WTC11 (cell line): ENCODE measurements at regions not wholly inside any gene's neighbourhood (a gene's known extent, or its start where the extent isn't known, plus 50 kb on each side); places are given as distances from the start of the nearest gene placed in this dataset.
"Not testable (repeated sequence)": the region's sequence is repeated elsewhere in the genome, so short reads cannot be mapped to it uniquely, and the experiment has no call there.

Experiments
- ATAC-seq: fragments of 200-7000 bp; cut with Tn5 transposase; 2 replicates; pipeline ENCODE4 v1.10.0; 2021; ENCODE audit warnings: mild to moderate bottlenecking, moderate library complexity
- CTCF ChIA-PET: fragments of 300-600 bp; sonication (Branson Sonifier 250); formaldehyde crosslinking; loops from one replicate; lab custom pipeline; 2021; ENCODE audit warnings: antibody characterized with exemption; lab: Charles Lee
- POLR2A ChIA-PET: fragments of 350-600 bp; sonication (Branson Sonifier 250); formaldehyde crosslinking; loops from one replicate; lab custom pipeline; 2021; ENCODE audit warnings: antibody characterized with exemption; lab: Charles Lee
- DNase-seq: peaks from one replicate; pipeline ENCODE4 v3.0.0; 2021; ENCODE audit warnings: low spot score
- H3K27ac Mint-ChIP-seq: 2 replicates; pipeline ENCODE4 v1.8.0; 2021; ENCODE audit warnings: mixed read lengths
- H3K27me3 Mint-ChIP-seq: 2 replicates; pipeline ENCODE4 v1.8.0; 2021; ENCODE audit warnings: low read depth, mild to moderate bottlenecking, moderate library complexity, mixed read lengths
- H3K36me3 Mint-ChIP-seq: 2 replicates; pipeline ENCODE4 v1.8.0; 2021; ENCODE audit warnings: mixed read lengths
- H3K4me1 Mint-ChIP-seq: 2 replicates; pipeline ENCODE4 v1.8.0; 2022; ENCODE audit warnings: mixed read lengths
- H3K4me3 Mint-ChIP-seq: 2 replicates; pipeline ENCODE4 v1.8.0; 2021; ENCODE audit warnings: mild to moderate bottlenecking, moderate library complexity, mixed read lengths
- H3K9me3 Mint-ChIP-seq: 2 replicates; pipeline ENCODE4 v1.8.0; 2021; ENCODE audit warnings: mixed read lengths
- CBFB ChIP-seq: sonication (generic); formaldehyde crosslinking; IDR thresholded peaks from 2 replicates; pipeline ENCODE4 v1.8.1; 2022; ENCODE audit warnings: mild to moderate bottlenecking, low read depth, missing genetic modification reagents
- GABPB1 ChIP-seq: sonication (generic); formaldehyde crosslinking; IDR thresholded peaks from 2 replicates; pipeline ENCODE4 v1.8.1; 2023; ENCODE audit warnings: mild to moderate bottlenecking, missing genetic modification reagents
- GTF2I ChIP-seq: fragments of 250-450 bp; sonication (Bioruptor Pico); conservative IDR thresholded peaks from 2 replicates; pipeline ENCODE4 v1.4.0; 2021; ENCODE audit warnings: mild to moderate bottlenecking
- NFYB ChIP-seq: sonication (generic); formaldehyde crosslinking; conservative IDR thresholded peaks from 2 replicates; pipeline ENCODE4 v1.8.0; 2022; ENCODE audit warnings: low read depth, missing genetic modification reagents
- ZNF219 ChIP-seq: sonication (generic); formaldehyde crosslinking; IDR thresholded peaks from 2 replicates; pipeline ENCODE4 v1.8.0; 2023; ENCODE audit warnings: missing genetic modification reagents, mild to moderate bottlenecking, borderline replicate concordance
- ZNF263 ChIP-seq: sonication (generic); formaldehyde crosslinking; IDR thresholded peaks from 2 replicates; pipeline ENCODE4 v1.8.1; 2022; ENCODE audit warnings: low read depth, mild to moderate bottlenecking, moderate library complexity, missing genetic modification reagents
- ZNF423 ChIP-seq: fragments of 250-450 bp; sonication (Bioruptor Pico); IDR thresholded peaks from 2 replicates; pipeline ENCODE4 v2.1.2; 2022; ENCODE audit warnings: mild to moderate bottlenecking, moderate library complexity
- TF ChIP-seq, protein P1 (sequence below): sonication (generic); formaldehyde crosslinking; IDR thresholded peaks from 2 replicates; pipeline ENCODE4 v1.8.1; 2023; ENCODE audit warnings: mild to moderate bottlenecking, missing genetic modification reagents
- TF ChIP-seq, protein P2 (sequence below): fragments of 250-450 bp; sonication (Bioruptor Pico); IDR thresholded peaks from 2 replicates; pipeline ENCODE4 v1.9.0; 2021; ENCODE audit warnings: mild to moderate bottlenecking, borderline replicate concordance
- TF ChIP-seq, protein P3 (sequence below): fragments of 250-450 bp; sonication (Bioruptor Pico); IDR thresholded peaks from 2 replicates; pipeline ENCODE4 v1.9.0; 2021; ENCODE audit warnings: mild to moderate bottlenecking

DNA sequence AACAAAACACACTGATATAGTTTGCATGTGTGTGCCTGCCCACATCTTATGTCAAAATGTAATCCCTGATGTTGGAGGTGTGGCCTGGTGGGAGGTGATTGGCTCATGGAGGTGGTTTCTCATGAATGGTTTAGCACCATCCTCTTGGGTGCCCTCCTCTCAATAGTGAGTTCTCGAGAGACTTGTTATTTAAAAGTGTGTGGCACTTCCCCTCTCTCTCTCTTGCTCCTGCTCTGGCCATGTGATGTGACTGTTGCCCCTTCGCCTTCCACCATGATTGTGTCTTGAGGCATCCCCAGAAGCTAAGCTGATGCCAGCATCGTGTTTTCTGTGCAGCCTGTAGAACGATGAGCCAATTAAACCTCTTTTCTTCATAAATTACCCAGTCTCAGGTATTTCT, 454.1 kb upstream of the DCN start:
- POLR2A ChIA-PET = no interaction called here
- Mint-ChIP-seq H3K9me3 (peaks cover 24% of the 10 kb centered on the region), H3K4me1 (0 out of 2 replicates have a peak, but pooled peaks cover 3% of the 10 kb centered on the region), H3K4me3 (no peak overlapping the region), H3K36me3 (peaks cover 4% of the 10 kb centered on the region; the same call in 1 of the 2 replicates), H3K27me3 (no peaks in the 10 kb centered on the region; the same call in 1 of the 2 replicates), H3K27ac (no peak overlapping the region)
- DNase-seq = no peak
- TF ChIP-seq NFYB (CRISPR knock-in tag) (no peak), GABPB1 (CRISPR knock-in tag) (no peak), ZNF219 (no peak)
- TF ChIP-seq, protein P1, sequence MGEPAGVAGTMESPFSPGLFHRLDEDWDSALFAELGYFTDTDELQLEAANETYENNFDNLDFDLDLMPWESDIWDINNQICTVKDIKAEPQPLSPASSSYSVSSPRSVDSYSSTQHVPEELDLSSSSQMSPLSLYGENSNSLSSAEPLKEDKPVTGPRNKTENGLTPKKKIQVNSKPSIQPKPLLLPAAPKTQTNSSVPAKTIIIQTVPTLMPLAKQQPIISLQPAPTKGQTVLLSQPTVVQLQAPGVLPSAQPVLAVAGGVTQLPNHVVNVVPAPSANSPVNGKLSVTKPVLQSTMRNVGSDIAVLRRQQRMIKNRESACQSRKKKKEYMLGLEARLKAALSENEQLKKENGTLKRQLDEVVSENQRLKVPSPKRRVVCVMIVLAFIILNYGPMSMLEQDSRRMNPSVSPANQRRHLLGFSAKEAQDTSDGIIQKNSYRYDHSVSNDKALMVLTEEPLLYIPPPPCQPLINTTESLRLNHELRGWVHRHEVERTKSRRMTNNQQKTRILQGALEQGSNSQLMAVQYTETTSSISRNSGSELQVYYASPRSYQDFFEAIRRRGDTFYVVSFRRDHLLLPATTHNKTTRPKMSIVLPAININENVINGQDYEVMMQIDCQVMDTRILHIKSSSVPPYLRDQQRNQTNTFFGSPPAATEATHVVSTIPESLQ = no peak
- ATAC-seq = no peak
- CTCF ChIA-PET = no interaction called here

DNA sequence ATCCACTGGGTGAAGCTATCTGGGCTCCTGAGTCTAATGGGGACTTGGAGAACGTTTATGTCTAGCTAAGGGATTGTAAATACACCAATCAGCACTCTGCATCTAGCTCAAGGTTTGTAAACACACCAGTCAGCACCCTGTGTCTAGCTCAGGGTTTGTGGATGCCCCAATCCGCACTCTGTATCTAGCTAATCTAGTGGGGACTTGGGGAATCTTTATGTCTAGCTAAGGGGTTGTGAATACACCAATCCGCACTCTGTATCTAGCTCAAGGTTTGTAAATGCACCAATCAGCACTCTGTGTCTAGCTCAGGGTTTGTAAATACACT, 451.7 kb upstream of the DCN start:
- not testable (repeated sequence) for H3K27ac Mint-ChIP-seq, H3K27me3 Mint-ChIP-seq, H3K4me1 Mint-ChIP-seq, DNase-seq, H3K4me3 Mint-ChIP-seq, ATAC-seq, H3K36me3 Mint-ChIP-seq
- ChIA-PET POLR2A (interaction anchor here (0.6 kb wide), 1 partner anchor 1543 kb away, joined by 3 read pairs; no protein-coding TSS in a partner anchor), CTCF (interaction anchor here (1.0 kb wide), 1 partner anchor 253 kb away, joined by 3 read pairs; no protein-coding TSS in a partner anchor)
- peaks cover 24% of the 10 kb centered on the region for H3K9me3 Mint-ChIP-seq

DNA sequence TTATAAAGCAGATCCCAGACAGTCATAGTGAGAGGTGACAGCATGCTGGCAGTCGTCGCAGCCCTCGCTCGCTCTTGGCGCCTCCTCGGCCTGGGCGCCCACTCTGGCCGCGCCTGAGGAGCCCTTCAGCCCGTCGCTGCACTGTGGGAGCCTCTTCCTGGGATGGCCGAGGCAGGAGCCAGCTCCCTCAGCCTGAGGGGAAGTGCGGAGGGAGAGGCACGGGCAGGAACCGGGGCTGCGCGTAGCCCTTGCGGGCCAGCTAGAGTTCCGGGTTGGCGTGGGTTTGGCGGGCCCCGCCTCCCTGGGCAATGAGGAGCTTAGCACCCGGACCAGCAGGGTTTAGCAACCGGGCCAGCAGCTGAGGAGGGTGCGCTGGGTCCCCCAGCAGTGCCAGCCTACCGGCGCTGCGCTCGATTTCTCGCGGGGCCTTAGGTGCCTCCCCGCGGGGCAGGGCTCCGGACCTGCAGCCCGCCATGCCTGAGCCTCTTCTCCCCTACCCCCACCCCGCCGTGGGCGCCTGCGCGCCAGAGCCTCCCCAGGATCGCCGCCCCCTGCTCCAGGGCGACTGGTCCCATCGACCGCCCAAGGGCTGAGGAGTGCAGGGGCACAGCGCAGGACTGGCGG, 451.2 kb upstream of the DCN start:
- Mint-ChIP-seq H3K27ac (no peak overlapping the region), H3K36me3 (peaks cover 4% of the 10 kb centered on the region; the same call in 1 of the 2 replicates), H3K9me3 (peaks cover 24% of the 10 kb centered on the region), H3K4me1 (0 out of 2 replicates have a peak, but pooled peaks cover 3% of the 10 kb centered on the region), H3K4me3 (no peak overlapping the region), H3K27me3 (no peaks in the 10 kb centered on the region; the same call in 1 of the 2 replicates)
- no peak for DNase-seq
- TF ChIP-seq, protein P2, sequence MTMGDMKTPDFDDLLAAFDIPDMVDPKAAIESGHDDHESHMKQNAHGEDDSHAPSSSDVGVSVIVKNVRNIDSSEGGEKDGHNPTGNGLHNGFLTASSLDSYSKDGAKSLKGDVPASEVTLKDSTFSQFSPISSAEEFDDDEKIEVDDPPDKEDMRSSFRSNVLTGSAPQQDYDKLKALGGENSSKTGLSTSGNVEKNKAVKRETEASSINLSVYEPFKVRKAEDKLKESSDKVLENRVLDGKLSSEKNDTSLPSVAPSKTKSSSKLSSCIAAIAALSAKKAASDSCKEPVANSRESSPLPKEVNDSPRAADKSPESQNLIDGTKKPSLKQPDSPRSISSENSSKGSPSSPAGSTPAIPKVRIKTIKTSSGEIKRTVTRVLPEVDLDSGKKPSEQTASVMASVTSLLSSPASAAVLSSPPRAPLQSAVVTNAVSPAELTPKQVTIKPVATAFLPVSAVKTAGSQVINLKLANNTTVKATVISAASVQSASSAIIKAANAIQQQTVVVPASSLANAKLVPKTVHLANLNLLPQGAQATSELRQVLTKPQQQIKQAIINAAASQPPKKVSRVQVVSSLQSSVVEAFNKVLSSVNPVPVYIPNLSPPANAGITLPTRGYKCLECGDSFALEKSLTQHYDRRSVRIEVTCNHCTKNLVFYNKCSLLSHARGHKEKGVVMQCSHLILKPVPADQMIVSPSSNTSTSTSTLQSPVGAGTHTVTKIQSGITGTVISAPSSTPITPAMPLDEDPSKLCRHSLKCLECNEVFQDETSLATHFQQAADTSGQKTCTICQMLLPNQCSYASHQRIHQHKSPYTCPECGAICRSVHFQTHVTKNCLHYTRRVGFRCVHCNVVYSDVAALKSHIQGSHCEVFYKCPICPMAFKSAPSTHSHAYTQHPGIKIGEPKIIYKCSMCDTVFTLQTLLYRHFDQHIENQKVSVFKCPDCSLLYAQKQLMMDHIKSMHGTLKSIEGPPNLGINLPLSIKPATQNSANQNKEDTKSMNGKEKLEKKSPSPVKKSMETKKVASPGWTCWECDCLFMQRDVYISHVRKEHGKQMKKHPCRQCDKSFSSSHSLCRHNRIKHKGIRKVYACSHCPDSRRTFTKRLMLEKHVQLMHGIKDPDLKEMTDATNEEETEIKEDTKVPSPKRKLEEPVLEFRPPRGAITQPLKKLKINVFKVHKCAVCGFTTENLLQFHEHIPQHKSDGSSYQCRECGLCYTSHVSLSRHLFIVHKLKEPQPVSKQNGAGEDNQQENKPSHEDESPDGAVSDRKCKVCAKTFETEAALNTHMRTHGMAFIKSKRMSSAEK (CRISPR knock-in tag) = no peak
- no peak for TF ChIP-seq GABPB1 (CRISPR knock-in tag)
- TF ChIP-seq, protein P3, sequence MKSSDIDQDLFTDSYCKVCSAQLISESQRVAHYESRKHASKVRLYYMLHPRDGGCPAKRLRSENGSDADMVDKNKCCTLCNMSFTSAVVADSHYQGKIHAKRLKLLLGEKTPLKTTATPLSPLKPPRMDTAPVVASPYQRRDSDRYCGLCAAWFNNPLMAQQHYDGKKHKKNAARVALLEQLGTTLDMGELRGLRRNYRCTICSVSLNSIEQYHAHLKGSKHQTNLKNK (CRISPR knock-in tag) = no peak
- no peak for TF ChIP-seq ZNF423 (CRISPR knock-in tag)
- no peak for TF ChIP-seq CBFB (CRISPR knock-in tag)
- POLR2A ChIA-PET = interaction anchor here (0.6 kb wide), 1 partner anchor 1544 kb away, joined by 3 read pairs; no protein-coding TSS in a partner anchor
- CTCF ChIA-PET = interaction anchor here (1.0 kb wide), 1 partner anchor 252 kb away, joined by 3 read pairs; no protein-coding TSS in a partner anchor
- no peak for ATAC-seq

DNA sequence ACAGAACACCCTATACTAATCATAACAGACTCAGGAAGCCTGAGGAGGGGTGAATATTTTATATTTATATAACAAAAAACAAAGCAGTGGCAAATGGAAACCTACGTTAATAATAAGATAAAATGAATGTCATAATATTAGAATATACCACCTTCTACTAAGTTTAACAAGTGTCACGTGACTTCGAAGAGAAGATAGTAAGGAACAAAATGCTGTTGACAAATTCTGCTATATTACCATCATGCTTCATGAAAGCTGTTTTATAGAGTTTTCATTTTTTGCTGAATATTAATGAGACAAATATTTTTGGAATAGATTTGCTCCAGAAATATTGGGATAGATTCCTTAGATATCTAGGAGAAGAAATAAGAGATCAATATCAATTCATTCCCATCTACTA, 450.6 kb upstream of the DCN start:
- peaks cover 26% of the 10 kb centered on the region for H3K9me3 Mint-ChIP-seq
- peaks cover 4% of the 10 kb centered on the region; the same call in 1 of the 2 replicates for H3K36me3 Mint-ChIP-seq
- H3K4me1 Mint-ChIP-seq = 0 out of 2 replicates have a peak, but pooled peaks cover 3% of the 10 kb centered on the region
- ChIA-PET CTCF (interaction anchor here (1.0 kb wide), 1 partner anchor 252 kb away, joined by 3 read pairs; no protein-coding TSS in a partner anchor), POLR2A (no interaction called here)
- no peak overlapping the region for H3K4me3 Mint-ChIP-seq
- no peaks in the 10 kb centered on the region; the same call in 1 of the 2 replicates for H3K27me3 Mint-ChIP-seq
- DNase-seq = no peak
- no peak for ATAC-seq
- no peak overlapping the region for H3K27ac Mint-ChIP-seq
- no peak for TF ChIP-seq GTF2I (CRISPR knock-in tag)
- TF ChIP-seq ZNF263 (CRISPR knock-in tag) = no peak
- TF ChIP-seq CBFB (CRISPR knock-in tag) = no peak
